Activated CD8-positive, alpha-beta memory T cell treated with anti-CD3 and anti-CD28 coated beads, Interleukin-2, amount 50 U/mL, for 48 hours (primary cell): ENCODE measurements at regions not wholly inside any gene's neighbourhood (a gene's known extent, or its start where the extent isn't known, plus 50 kb on each side); places are given as distances from the start of the nearest gene placed in this dataset.
"Not testable (repeated sequence)": the region's sequence is repeated elsewhere in the genome, so short reads cannot be mapped to it uniquely, and the experiment has no call there.

Experiments used
- DNase-seq: peaks from one replicate; pipeline ENCODE4 v3.0.0-alpha.2; 2020

DNA sequence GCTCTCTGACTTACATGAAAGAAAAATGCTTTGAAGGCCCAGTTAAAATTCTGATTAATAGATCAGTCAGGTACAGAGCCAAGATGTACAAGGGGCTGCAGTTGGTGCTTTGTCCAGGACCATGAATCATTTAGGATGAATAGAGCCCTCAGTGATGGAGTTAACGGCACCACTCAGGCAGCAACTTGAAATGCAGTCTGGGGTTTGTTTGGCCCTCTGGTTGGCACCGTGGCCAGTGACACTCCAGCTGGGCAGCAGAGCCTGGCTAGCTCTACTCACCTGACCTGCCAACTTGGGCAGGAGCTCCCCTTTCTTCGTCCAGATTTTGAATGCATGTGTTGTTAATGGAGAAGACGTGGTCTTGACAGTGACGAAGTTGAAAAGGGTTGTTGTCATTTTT, 493.0 kb upstream of the ACVR2A start:
- no peak for DNase-seq

DNA sequence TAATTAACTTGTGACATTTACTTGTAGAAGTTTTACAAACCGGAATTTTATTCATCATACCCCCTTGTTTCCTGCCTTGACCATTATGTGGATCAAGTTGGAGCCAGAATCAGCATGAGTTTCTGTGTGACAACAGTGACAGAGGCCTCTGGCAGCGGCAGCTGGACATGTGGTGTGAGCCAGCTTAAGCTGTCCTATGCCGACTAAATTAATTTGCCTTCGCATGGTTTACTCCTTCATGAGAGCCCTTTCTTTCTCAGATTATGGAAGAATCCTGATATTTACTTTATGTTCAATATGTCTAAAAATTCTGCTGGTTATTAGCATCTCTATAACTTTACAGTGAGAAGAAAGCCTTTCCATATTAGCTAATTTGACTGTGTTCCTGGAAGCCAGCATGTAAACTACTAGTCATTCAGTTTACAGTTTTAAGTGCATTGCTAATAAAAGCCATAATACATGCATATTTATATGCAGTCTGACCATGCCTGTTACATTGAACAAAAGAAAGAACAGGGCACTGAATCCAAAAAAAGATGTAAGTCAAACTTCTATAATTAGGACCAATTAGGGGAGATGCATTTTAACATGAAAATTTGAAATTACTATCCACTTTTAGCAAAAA, 495.8 kb upstream of the ACVR2A start:
- DNase-seq = no peak

DNA sequence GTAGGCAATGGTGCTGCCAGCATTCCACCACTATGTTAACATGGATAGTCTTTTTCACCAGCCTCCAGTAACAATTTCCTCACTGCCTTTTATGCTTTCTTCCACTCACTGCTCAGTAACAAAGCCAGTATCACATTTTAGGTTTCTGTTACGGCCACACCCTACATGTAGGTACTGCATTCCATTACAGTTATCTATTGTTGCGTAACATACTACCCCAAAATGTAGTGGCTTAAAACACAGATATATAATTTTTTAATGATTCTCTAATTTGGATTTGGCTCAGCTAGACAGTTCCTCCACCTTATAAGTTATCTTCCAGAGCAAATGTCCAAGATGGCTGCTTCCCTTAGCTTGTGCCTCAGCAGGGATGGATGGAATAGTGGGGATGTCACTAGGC, 498.7 kb upstream of the ACVR2A start:
- DNase-seq = no peak

DNA sequence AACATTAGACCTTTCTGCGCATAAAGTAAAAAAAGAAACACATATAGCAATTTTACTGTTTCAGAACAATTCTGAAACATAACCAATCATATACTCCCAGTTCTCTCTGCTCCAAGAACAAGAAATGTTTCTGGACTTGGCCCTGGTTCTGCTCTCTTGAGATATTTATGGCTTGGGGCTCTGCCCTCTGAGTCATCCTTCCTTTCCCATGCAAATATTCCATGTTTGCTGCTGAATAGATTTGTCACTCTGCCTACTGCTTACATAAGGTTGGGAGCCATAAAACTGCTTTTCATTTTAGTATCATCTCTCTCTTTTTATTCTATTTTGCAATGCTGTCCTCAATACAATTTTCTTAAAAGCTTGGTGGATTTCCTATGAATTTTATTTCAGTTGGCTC, 499.6 kb upstream of the ACVR2A start:
- no peak for DNase-seq

DNA sequence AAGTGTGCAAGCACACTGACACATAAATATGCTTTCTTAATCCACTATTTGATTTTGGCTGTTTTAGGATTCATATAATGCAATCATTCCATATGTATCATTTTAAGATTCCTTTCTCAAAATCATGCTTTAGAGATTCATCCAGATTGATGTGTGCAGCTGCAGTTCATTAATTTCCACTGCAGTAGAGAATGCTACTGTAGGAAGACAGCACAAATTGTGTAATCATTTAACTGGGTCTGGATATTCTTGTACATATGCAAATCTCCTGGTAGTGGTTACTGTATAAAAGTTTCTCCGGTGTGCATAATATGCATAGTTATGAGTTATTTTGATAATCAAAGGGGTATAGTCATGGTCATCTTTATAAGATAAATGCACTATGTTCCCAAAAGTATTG, 502.5 kb upstream of the ACVR2A start:
- no peak for DNase-seq

DNA sequence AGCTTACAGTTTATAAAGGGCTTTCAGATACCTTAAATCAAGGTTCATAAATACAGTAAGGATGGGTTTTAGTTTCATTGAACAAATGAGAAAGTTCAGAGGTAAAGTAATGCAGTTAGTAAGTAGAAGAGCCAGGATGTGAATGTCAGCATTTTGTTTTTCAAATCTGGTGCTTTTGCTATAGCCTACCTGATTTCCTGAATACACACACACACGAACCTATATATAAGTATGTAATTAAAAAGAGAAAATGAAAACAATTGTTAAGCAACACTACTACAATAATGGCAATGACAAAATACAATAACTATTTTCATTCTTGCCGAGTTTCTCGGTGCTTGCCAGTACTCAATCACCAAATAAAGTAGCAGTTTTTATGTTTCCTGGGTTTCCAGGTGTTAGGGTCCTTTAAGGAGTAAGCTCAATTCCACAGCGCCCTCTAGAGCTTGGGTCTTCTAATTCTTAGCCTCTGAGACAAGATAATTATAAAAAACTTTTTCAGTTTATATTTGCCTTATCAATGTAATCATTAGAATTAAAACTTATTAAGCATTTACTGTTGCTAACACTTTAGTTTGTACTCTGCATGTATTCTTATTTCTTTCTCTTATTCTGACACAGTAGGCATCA, 512.9 kb upstream of the ACVR2A start:
- DNase-seq = no peak

DNA sequence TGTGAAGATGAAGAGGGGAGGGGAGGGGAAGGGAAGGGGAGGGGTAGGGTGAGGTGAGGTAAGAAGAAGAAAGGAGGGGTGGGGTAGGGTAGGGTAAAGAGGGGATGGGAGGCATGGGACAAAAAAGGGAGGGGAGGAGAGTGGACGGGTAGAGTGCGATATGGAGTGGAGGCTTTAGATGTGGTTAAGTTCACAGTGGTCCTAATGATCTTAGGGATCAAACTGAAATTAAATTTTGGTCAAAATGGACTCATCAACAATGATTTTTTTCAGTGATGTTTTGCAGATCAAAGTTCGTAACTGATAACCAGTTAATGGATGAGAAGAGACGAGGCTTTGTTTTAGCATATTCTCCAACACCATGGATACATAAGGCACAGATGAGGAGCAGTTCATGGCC, 513.9 kb upstream of the ACVR2A start:
- no peak for DNase-seq

DNA sequence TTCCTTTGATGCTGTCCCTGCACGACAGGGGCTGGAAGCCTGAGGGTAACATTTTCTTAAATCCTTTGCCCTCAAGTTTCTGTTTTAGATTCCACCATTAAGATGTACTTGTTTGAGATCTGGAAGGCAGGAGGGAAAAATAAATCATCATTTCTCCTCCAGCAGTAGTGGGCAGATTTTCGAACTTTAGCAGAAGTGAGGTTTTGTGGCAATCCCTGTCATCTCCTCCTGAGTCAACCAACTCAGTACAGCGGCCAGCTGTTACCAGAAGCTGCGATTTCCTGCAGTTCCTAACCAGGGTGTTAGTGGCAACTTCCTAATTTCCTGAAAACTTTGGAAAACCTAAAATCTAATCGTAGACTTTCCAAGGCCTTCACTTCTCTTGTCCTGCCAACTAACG, 517.2 kb upstream of the ACVR2A start:
- DNase-seq = no peak

DNA sequence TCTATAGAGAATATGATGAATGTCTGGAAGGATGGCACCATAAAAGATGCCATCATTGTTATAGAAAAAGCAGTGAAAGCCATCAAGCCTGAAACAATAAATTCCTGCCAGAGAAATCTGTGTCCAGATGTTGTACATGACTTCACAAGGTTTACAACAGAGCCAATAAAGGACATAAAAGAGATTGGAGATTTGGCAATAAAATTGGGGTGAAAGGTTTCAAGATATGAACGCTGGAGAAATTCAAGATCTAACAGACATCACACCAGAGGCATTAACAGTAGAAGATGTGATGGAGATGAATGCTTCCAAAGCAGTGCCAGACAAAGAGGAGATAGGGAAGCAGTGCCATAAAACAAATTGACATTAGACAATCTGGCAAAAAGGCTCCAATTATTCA, 518.8 kb upstream of the ACVR2A start:
- DNase-seq = no peak

DNA sequence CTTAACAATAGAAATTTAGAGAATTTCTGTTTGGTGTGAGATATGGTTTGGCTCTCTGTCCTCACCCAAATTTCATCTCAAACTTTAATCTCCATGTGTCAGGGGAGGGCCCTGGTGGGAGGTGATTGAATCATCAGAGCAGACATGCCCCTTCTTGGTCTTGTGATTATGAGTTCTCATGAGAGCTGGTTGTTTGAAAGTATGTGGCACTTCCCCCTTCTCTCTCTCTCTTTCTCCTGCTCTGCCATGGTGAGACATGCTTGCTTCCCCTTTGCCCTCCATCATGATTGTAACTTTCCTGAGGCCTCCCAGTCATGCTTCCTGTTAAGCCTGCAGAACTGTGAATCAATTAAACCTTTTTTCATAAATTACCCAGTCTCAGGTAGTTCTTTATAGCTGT, 524.7 kb upstream of the ACVR2A start:
- DNase-seq = no peak

DNA sequence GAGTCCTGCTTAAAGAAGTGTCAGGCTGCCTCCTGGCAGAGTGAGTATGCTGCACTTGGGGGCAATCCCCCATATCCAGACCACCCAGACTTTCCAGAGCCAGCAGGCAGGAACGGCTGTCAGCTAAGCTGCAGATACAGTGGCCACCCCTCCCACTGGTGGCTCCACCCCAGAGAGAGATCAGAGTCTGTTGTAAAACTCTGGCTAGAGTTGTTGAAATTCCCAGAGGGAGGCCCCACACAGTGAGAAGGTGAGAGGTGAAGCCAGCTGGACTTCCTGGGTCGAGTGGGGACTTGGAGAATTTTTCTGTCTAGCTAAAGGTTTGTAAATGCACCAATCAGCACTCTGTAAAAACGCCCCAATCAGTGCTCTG, 533.8 kb upstream of the ACVR2A start:
- DNase-seq = no peak

DNA sequence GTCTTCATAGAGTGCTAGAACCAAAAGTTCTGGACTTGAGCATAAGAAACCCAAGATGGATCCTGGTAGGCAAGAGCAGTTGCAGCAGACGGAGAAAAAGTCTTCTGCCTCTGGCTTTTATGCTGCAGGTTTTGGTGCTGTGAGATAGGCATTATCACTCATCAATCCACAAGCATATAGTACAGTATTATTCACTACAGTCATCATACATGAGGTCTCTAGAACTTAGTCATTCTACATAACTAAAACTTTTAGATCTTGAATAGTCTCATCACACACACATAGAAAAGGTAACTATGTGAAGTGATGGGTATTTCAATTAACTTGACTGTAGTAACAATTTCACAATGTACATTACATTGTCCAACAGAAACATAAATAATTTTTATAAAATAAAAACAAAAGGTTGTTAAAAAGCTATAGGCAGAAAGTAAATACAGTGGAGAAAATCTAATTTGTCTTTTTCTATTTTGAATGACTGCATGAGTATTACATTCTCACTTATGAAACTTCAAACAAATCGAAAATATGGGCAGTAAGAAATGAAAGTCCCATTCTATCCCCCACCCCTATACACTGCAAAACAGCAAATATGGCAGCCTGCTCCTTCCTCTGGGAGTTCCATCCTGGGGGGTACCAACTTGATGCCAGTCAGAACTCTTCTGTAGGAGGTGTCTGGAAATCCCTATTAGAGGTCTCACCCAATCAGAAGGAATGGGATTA, 534.3 kb upstream of the ACVR2A start:
- DNase-seq = no peak

DNA sequence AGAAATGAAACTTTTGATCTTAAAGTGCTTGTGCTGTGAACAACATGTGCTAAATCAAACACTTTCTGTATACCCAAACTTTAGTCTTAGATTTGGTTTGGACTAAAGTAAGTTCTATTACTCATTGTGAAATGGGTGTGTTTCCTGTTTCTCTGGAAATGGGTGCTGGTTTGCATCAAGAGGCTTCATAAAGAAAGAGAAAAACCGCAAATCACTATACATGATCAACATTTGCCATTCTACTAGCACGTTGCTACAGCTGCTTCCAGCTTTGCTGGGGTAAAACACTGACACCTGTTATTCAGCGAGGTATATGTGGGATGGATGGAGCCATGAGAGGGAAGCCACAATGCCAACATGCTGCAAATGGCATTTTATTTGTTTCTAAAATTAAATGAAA, 547.0 kb upstream of the ACVR2A start:
- no peak for DNase-seq

DNA sequence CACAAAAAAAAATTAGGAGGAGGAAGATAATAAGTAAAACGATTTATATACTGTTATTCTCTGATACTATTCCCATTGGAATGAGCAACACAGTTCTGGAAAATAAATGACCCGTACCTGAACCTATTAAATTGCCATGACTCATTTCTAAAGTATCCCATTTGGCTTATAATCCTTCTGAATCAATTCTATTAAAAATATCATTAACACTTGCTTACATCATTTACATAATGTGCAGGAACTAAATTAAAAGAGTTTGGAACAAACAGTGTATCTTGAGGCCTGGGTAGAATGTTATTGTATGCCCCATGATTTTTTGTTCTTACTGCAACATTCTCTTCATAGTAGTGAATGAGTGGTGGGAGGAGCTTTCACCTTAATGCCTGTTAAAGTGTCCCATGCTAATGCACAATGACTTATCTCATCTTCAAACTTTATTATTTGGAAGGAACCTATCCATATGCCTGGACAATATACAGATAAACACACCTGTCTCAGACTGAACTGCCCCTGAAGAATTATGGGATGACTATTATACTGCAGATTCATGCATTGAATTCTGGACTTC, 549.9 kb upstream of the ACVR2A start:
- no peak for DNase-seq

DNA sequence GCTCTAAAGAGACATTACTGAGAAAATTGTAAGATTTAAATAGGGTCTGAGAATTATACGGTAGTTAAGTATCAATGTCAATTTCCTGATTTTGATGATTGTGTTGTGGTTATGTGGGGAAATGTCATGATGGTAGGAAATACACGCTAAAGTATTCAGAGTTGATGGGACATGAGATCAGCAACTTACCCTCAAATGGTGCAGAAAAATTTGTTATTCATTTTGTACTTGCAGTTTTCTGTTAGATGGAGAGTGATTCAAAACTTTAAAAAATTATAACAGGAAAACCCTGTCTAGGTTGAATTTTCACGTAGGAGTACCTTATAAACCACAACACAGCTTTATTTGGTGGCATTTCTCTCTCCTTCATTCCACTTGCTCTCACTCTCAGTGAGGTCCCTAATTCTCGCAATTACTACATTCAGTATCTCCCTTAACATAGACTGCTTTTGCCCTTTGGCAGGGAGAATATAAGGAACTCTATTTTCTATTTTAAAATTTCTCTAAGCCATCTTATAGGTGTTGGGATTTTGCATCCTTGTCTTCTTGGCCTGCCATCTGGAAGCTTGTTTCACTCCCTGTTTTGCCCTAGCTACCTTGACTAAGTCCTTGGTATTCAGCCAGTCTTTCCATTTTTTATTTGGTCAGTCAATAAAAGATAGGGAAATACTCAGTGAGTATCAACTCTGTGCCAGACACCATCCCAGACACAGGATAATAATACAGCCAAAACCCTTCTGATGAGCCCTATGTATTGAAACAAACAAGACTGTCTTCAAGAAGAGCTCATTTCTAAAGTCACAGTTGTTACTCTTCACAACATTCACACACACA, 550.6 kb upstream of the ACVR2A start:
- DNase-seq = no peak

DNA sequence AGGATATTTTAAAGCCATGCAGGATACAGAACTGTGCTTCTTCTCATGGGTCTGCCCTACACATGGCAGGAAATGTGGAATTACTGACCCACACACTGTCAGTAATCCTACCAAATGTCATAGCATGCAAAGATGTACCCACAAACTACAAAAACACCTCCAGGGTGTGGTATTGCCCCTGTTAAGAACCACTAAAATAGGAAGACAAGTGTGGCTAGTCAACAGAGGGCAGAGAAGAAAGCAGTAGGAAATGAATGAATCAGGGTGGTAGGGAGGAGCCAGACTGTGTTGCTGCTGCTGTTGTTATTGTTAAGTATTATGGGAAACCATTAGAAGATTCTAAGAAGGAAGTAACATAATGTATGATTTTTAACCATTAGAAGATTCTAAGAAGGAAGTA, 556.7 kb upstream of the ACVR2A start:
- no peak for DNase-seq

DNA sequence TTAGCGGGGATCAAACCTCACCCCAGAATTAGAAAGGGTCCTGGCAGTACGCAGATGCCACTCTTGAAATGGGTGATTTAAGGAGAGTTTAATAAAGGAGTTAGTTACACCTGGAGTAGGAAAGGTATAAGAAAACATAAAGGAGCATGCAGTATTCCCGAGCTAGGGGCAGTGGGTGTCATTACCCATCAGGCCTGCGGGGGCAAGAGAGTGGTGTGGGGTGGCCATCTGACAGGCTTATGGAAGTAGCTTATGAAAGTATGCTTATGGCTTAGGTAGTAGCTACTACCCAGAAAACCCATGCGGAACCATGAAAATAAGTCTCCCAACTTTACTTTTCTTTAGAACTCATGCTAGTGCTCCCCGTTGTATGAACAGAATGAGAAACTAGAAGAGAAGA, 568.9 kb upstream of the ACVR2A start:
- no peak for DNase-seq

DNA sequence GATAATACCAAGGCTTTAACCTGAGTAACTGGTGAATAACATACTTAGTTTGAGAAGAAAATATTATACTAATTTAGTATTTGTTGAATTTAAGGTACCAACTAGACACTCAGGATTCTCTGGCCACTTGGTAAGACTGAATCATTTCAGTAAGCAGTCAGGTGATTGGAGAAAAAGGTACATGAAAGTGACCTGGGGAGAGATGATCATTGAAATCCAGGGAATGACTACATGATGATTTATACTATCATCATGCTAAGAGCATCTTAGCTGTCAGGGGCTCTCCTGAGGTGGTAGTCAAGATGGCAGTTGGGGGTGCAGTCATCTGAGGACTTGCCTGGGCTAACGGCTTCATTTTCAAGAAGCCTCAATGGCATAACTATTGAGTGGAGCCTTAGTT, 571.2 kb upstream of the ACVR2A start:
- no peak for DNase-seq

DNA sequence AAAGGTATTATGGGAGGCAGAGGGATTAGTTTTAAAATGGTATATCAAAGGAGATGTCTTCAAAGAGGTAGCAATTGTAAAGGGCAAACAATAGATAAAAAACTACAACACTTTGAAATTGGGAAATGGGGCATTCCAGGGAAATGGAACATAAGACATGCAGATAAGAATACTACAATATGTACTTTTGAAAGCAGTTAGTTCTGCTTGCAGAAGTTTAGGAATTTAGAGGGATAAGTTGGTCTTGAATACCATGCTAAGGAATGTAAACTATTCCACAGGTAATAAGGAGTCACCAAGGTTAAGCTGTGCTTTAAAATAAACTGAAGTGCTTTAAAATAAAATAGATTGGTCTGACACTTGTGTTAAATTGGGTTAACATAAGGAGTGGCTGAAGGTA, 571.7 kb upstream of the ACVR2A start:
- no peak for DNase-seq

DNA sequence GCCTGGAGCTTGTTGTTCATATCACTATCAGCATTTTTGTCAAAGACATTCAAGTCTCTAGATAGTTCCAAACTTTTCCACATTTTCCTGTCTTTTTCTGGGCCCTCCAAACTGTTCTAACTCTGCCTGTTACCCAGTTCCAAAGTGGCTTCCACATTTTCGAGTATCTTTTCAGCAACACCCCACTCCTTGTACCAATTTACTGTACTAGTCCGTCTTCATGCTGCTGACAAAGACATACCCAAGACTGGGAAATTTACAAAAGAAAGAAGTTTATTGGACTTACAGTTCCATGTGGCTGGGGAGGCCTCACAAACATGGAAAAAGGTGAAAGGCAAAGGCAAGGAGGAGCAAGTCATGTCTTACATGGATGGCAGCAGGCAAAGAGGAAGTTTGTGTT, 575.2 kb upstream of the ACVR2A start:
- DNase-seq = not testable (repeated sequence)

DNA sequence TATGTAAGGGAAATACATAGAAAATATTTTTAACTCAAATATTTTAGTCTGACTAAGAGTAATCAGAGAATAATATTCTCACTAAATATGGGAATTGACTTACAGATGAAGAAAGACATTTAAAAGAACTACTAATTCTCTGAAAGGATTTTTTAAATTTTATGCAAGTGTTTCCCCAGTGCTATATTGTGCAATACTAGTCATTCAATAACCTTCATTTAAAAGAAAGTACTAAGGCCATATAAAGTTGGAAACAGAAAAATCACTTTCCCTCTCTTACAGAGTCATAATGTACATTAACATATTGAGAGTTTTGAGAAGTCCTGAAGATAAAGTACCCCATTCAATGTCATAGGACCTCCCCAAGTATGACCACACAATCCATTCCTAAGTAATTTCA, 584.6 kb upstream of the ACVR2A start:
- DNase-seq = no peak

DNA sequence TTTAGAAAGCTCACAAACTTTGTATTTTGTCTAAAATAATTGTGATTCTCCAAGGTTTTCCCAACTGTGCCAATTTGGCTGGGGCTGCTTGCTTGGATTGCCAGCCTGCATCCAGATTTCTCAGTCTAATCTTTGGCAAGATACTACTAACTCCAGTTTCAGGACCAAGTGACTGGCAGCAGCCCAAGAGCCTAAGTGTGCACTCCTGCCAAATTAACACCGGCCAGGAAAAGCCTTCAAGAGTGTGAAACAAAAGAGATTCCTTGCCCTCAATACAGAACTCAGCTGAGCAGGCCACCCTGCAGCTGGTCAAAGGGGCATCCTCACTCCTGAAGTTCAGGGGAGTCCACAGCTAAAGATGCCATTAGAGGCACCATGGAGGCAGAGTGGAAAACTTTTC, 589.0 kb upstream of the ACVR2A start:
- DNase-seq = no peak

DNA sequence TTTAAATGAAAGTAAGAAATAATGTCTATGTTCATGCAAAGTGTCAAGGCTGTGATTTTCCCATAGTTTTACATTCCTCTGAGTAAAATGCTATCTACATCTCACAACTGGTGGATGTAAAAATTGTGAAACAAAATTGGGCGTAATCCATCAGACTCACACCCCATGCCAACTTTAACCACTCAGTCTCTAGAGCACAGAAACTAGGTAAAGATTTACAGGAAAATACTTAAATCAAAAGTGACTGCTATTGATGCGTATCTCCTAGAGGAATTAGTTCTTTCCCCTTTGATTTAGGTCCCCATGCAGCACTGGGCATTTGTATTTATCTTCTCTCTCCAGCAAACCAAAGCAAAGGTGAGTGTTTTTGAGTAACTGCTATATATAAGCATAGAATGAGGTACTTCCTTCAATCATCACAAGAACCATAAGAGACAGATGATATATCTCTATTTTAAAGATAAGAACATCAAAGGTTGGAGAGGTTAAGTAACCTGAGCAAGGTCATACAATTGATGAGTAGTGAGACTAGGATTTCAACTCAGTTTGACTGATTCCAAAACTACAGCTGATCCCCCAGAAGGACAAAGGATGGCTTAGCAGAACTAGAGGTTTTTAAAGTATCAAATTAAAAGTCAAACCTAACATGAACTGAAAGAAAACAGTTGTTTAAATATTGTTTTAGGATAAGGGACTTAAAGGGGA, 594.0 kb upstream of the ACVR2A start:
- DNase-seq = no peak
